Endodermal cell (in vitro differentiated cells): ENCODE measurements at regions not wholly inside any gene's neighbourhood (a gene's known extent, or its start where the extent isn't known, plus 50 kb on each side); places are given as distances from the start of the nearest gene placed in this dataset.
"Not testable (repeated sequence)": the region's sequence is repeated elsewhere in the genome, so short reads cannot be mapped to it uniquely, and the experiment has no call there.

Source experiments
- DNase-seq: peaks from one replicate; pipeline ENCODE4 v3.0.0-alpha.2; 2017
- H3K27ac ChIP-seq: 2 replicates; pipeline ENCODE4 v1.5.1; 2013; ENCODE audit warnings: mild to moderate bottlenecking, low read depth, low read length, moderate library complexity
- H3K27me3 ChIP-seq: 2 replicates; pipeline ENCODE4 v1.6.1; 2013; ENCODE audit warnings: mild to moderate bottlenecking, low read length, moderate library complexity; ENCODE audit not compliant: insufficient read depth, control insufficient read depth, poor library complexity, severe bottlenecking
- H3K36me3 ChIP-seq: 2 replicates; pipeline ENCODE4 v1.7.0; 2013; ENCODE audit warnings: mild to moderate bottlenecking, low read length, moderate library complexity; ENCODE audit not compliant: control insufficient read depth, insufficient read depth
- H3K4me1 ChIP-seq: one replicate; pipeline ENCODE4 v1.7.0; 2013; ENCODE audit warnings: low read length; ENCODE audit not compliant: control insufficient read depth, insufficient read depth
- H3K4me3 ChIP-seq: 2 replicates; pipeline ENCODE4 v1.5.1; 2013; ENCODE audit warnings: mild to moderate bottlenecking, low read length, moderate library complexity
- H3K9ac ChIP-seq: 2 replicates; pipeline ENCODE4 v1.6.1; 2013; ENCODE audit warnings: mild to moderate bottlenecking, low read length, moderate library complexity; ENCODE audit not compliant: poor library complexity, severe bottlenecking; ENCODE audit errors: extremely low read depth
- H3K9me3 ChIP-seq: 2 replicates; pipeline ENCODE4 v1.6.1; 2013; ENCODE audit warnings: mild to moderate bottlenecking, low read length, moderate library complexity; ENCODE audit not compliant: control insufficient read depth
- H3K27ac Mint-ChIP-seq: 2 replicates; pipeline ENCODE4 v1.8.0; 2020; ENCODE audit warnings: mixed read lengths
- H3K27me3 Mint-ChIP-seq: 2 replicates; pipeline ENCODE4 v1.8.0; 2021; ENCODE audit warnings: mild to moderate bottlenecking, mixed read lengths; ENCODE audit not compliant: insufficient read depth
- H3K36me3 Mint-ChIP-seq: 2 replicates; pipeline ENCODE4 v1.8.0; 2020; ENCODE audit warnings: low read depth, mixed read lengths
- H3K4me1 Mint-ChIP-seq: 2 replicates; pipeline ENCODE4 v1.8.0; 2020; ENCODE audit warnings: mixed read lengths
- H3K4me3 Mint-ChIP-seq: 2 replicates; pipeline ENCODE4 v1.8.0; 2020; ENCODE audit warnings: mild to moderate bottlenecking, moderate library complexity, mixed read lengths
- H3K9me3 Mint-ChIP-seq: 2 replicates; pipeline ENCODE4 v1.8.0; 2020; ENCODE audit warnings: mild to moderate bottlenecking, mixed read lengths
- CTCF ChIP-seq: fragments of 200-600 bp; sonication (generic); conservative IDR thresholded peaks from 2 replicates; pipeline ENCODE4 v1.5.0; 2021; ENCODE audit warnings: antibody characterized with exemption, mild to moderate bottlenecking
- WGBS, 2 experiments: methylation state at CpG; one replicate each; pipeline versions ENCODE4 v1.1.5 to v1.1.7; 2013; ENCODE audit warnings: missing lambda C conversion rate in 2 of 2, mixed read lengths in 1 of 2; ENCODE audit not compliant: insufficient coverage in 1 of 2, insufficient read length in 1 of 2; 5-methylcytosine and 5-hydroxymethylcytosine counted together

- H3K36me3 Mint-ChIP-seq = no peaks in the 10 kb centered on the region
- Histone ChIP-seq H3K9ac (no peak overlapping the region), H3K27me3 (peaks cover 9% of the 10 kb centered on the region), H3K9me3 (peaks cover 12% of the 10 kb centered on the region), H3K27ac (no peak overlapping the region), H3K36me3 (no peaks in the 10 kb centered on the region), H3K4me1 (no peaks in the 10 kb centered on the region), H3K4me3 (no peak overlapping the region)
- no peak overlapping the region for H3K4me3 Mint-ChIP-seq
- H3K4me1 Mint-ChIP-seq = no peaks in the 10 kb centered on the region
- no peak overlapping the region for H3K27ac Mint-ChIP-seq
- H3K27me3 Mint-ChIP-seq = peaks cover 10% of the 10 kb centered on the region
- 89% methylated on average over 2 of the region's 2 CpGs; no CpG with 5 or more reads in 1 of the 2 experiments for WGBS, 2 experiments
- H3K9me3 Mint-ChIP-seq = peaks cover 12% of the 10 kb centered on the region
- TF ChIP-seq CTCF = no peak
- no peak for DNase-seq
Measured at GRCh38 chr5:79888643-79889042, 102.4 kb downstream of the MTX3 start.

DNA sequence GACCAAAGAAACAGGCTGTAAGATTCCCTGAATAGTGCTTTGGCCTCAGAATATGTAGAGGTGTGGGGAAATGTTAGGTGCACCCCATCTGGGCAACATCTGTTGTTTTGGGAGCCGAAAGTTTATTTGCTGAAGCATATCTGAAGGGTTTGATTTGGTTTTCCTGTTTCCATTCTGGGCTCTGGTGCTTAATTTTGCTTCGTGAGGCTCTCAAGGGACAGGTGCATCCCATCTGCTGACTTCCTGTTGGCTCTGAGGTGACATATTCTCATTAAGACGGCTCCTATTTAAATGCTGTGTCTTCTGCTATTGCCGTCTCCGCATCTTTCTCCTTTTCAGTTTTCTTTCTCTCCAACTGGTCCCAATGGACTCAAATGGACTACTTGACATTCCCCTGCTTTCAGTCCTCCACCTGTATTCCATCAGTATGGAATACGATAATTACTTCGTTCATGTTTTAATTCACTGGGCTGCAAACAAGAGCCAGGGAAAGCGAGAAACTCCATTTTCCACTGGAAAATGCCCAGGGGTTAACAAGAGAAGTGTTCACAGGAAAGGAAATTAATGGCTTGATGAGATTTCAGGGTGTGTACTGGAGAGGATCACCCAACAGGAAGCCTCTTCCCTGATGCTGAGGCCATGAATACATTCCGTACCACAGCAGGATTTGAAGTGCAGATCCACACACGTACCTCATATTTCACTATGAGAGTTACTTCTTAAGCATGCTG lies 104.0 kb downstream of the MTX3 start:
- H3K4me1 ChIP-seq = no peaks in the 10 kb centered on the region
- TF ChIP-seq CTCF = no peak
- H3K36me3 Mint-ChIP-seq = no peaks in the 10 kb centered on the region
- no peaks in the 10 kb centered on the region for H3K36me3 ChIP-seq
- no peak overlapping the region for H3K27ac Mint-ChIP-seq
- H3K9me3 ChIP-seq = peaks cover 12% of the 10 kb centered on the region
- no peaks in the 10 kb centered on the region for H3K4me1 Mint-ChIP-seq
- WGBS, 2 experiments = 88 to 90% methylated on average over 8 to 10 of the region's 10 CpGs
- no peak overlapping the region for H3K4me3 ChIP-seq
- no peak overlapping the region for H3K27ac ChIP-seq
- peaks cover 12% of the 10 kb centered on the region for H3K9me3 Mint-ChIP-seq
- peaks cover 4% of the 10 kb centered on the region for H3K27me3 ChIP-seq
- H3K9ac ChIP-seq = no peak overlapping the region
- no peak overlapping the region for H3K4me3 Mint-ChIP-seq
- no peak for DNase-seq
- H3K27me3 Mint-ChIP-seq = no peaks in the 10 kb centered on the region

- H3K27ac ChIP-seq = no peak overlapping the region
- H3K36me3 Mint-ChIP-seq = no peaks in the 10 kb centered on the region
- no peak overlapping the region for H3K4me3 ChIP-seq
- H3K27me3 Mint-ChIP-seq = no peaks in the 10 kb centered on the region
- no peak for TF ChIP-seq CTCF
- no peak overlapping the region for H3K27ac Mint-ChIP-seq
- no peaks in the 10 kb centered on the region for H3K4me1 ChIP-seq
- H3K4me3 Mint-ChIP-seq = no peak overlapping the region
- 83 to 100% methylated on average over 1 to 4 of the region's 5 CpGs for WGBS, 2 experiments
- H3K9me3 Mint-ChIP-seq = peaks cover 12% of the 10 kb centered on the region
- no peak overlapping the region for H3K9ac ChIP-seq
- no peak for DNase-seq
- no peaks in the 10 kb centered on the region for H3K4me1 Mint-ChIP-seq
- no peaks in the 10 kb centered on the region for H3K36me3 ChIP-seq
- peaks cover 12% of the 10 kb centered on the region for H3K9me3 ChIP-seq
- H3K27me3 ChIP-seq = peaks cover 2% of the 10 kb centered on the region
Measured at GRCh38 chr5:79886456-79886855, 104.6 kb downstream of the MTX3 start.

- not testable (repeated sequence) for H3K4me3 ChIP-seq, DNase-seq, H3K4me1 Mint-ChIP-seq, H3K27ac ChIP-seq, H3K27me3 Mint-ChIP-seq, H3K27ac Mint-ChIP-seq, H3K4me1 ChIP-seq, H3K9ac ChIP-seq, H3K9me3 ChIP-seq, H3K36me3 ChIP-seq, H3K36me3 Mint-ChIP-seq, H3K27me3 ChIP-seq, H3K9me3 Mint-ChIP-seq, H3K4me3 Mint-ChIP-seq
- no CpG with 5 or more reads among the region's 1 CpG for WGBS, 2 experiments
Measured at GRCh38 chr5:79879880-79880279, 111.2 kb downstream of the MTX3 start.
